GM12873 (cell line): ENCODE measurements at regions not wholly inside any gene's neighbourhood (a gene's known extent, or its start where the extent isn't known, plus 50 kb on each side); places are given as distances from the start of the nearest gene placed in this dataset.

Experiments used
- TF ChIP-seq, protein P1 (sequence below): IDR thresholded peaks from 2 replicates; pipeline ENCODE4 v1.5.1; 2012; ENCODE audit warnings: low read depth, mild to moderate bottlenecking, moderate library complexity, low read length, control low read depth; ENCODE audit not compliant: insufficient read depth; ENCODE audit errors: missing control alignments

- TF ChIP-seq, protein P1, sequence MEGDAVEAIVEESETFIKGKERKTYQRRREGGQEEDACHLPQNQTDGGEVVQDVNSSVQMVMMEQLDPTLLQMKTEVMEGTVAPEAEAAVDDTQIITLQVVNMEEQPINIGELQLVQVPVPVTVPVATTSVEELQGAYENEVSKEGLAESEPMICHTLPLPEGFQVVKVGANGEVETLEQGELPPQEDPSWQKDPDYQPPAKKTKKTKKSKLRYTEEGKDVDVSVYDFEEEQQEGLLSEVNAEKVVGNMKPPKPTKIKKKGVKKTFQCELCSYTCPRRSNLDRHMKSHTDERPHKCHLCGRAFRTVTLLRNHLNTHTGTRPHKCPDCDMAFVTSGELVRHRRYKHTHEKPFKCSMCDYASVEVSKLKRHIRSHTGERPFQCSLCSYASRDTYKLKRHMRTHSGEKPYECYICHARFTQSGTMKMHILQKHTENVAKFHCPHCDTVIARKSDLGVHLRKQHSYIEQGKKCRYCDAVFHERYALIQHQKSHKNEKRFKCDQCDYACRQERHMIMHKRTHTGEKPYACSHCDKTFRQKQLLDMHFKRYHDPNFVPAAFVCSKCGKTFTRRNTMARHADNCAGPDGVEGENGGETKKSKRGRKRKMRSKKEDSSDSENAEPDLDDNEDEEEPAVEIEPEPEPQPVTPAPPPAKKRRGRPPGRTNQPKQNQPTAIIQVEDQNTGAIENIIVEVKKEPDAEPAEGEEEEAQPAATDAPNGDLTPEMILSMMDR = no peak
Measured at GRCh38 chr18:76161983-76162382, 333.1 kb downstream of the ZNF516 start.

GRCh38 chr18:76153691-76154090 is 341.4 kb downstream of the ZNF516 start:
- TF ChIP-seq, protein P1 = no peak

- TF ChIP-seq, protein P1 = no peak
Measured at GRCh38 chr18:76149734-76150133, 345.3 kb downstream of the ZNF516 start.

GRCh38 chr18:76149284-76149683 is 345.8 kb downstream of the ZNF516 start:
- TF ChIP-seq, protein P1 = no peak

- TF ChIP-seq, protein P1 = no peak
Measured at GRCh38 chr18:76145521-76146376, 349.3 kb downstream of the ZNF516 start.

DNA sequence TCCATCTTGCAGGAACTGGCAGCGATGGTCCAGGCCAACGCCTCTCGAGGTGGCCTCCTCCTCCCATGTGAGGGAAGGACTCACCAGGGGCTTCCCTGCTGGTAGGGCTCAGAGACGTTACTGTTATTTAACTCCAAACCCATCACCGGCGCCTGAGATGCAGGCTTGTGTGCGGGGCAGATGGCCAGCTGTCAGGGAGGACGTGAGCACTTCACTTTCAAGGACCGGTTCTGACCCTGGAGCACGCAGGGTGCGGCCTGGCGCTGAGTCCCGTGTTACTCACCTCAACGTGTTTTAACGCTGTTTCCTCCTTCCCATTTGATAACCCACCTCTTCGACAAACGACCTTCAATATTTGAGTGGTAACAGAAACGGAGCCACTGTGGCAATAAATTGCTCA is 350.2 kb downstream of the ZNF516 start:
- TF ChIP-seq, protein P1 = no peak

GRCh38 chr18:76142611-76143010 is 352.4 kb downstream of the ZNF516 start:
- TF ChIP-seq, protein P1 = no peak
